ENCODE measurements at regions not wholly inside any gene's neighbourhood (a gene's known extent, or its start where the extent isn't known, plus 50 kb on each side); places are given as distances from the start of the nearest gene placed in this dataset.

DNA sequence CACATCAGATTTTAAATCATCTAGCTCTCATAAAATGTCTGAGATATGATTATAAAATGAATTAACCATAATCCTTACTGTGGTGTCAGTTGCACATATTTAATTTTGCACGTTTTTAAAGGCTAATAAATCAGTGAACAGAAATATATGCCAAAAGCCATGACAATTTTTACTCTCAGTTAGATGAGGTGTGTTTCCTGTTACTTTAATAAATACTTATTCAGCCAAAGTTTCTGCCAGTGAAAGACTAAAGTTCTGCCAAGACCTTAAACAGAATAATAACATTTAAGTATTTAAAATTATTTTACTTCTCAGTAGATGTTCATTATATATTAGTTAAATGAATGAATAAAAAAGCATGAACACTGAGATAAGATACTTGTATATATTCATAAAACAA, 1150.1 kb downstream of the NAALADL2 start:
- no peak for DNase-seq

DNA sequence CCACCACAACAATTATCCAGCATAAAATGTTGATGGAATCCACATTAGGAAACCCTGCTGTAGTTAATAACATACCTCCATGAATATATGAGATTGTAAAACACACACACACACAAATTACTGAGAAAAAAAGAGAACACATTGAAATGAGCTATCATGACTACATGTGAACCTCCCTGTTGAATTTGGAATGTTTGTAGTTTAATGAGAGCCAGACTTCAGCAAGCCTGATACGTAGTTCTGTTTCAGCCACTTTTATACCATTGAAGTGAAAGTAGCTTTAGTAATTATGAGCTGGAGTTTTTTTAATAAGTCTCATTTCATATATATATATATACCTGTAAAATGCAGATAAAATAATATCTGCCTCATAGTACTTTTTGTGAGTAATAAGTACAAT, 1146.4 kb downstream of the NAALADL2 start:
- TF ChIP-seq POLR2A (IDR thresholded peaks at IDR 0.05; ENCODE audit: low read length) (no peak), GATA1 (IDR thresholded peaks at IDR 0.05; ENCODE audit: low read depth, low read length) (no peak)
- no peak for DNase-seq

More for the DNA sequence above, 1150.1 kb downstream of the NAALADL2 start:
- TF ChIP-seq POLR2A (IDR thresholded peaks at IDR 0.05; ENCODE audit: low read length) (no peak), GATA1 (IDR thresholded peaks at IDR 0.05; ENCODE audit: low read depth, low read length) (no peak)

DNA sequence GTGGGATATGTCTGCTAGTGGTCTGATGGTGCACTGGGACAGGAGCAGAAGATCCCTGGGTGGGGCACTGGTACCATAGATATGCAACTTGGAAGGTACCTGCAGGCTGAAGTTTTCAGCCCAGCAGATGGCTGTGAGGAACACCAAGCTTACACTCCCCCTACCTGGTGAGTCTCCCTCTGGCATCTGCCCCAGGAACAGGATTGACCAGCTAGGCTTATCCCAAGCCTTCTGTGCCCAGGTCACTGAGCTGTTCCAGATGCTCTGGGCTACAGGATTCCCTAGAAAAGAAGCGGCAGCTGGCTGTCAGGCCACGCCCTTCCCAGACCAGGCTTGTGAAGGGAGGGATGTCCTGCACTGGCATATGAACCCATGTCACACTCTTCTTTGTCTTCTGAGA, 1130.0 kb downstream of the NAALADL2 start:
- TF ChIP-seq POLR2A (IDR thresholded peaks at IDR 0.05; ENCODE audit: low read length) (no peak), GATA1 (IDR thresholded peaks at IDR 0.05; ENCODE audit: low read depth, low read length) (no peak)

DNA sequence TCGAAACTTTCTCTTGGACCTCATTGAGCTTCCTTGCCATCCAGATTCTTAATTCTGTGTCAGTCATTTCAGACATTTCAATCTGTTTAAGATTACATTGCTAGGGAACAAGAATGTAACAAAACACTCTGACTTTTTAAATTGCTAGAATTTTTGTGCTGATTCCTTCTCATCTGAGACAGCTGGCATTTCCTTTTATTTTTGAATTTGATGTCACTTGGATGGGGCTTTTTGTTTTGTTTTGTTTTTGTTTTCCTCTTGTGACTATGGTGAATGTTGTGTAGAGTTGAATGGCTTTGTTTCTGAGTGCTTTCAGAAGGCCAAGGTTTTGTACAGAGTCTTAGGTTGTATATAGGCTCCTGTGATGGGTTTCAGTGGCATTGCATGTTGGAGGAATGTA, 1129.3 kb downstream of the NAALADL2 start:
- no peak for DNase-seq
- no peak for TF ChIP-seq POLR2A (IDR thresholded peaks at IDR 0.05; ENCODE audit: low read length)
- no peak for TF ChIP-seq GATA1 (IDR thresholded peaks at IDR 0.05; ENCODE audit: low read depth, low read length)

More for the DNA sequence above, 1130.0 kb downstream of the NAALADL2 start:
- DNase-seq = no peak

DNA sequence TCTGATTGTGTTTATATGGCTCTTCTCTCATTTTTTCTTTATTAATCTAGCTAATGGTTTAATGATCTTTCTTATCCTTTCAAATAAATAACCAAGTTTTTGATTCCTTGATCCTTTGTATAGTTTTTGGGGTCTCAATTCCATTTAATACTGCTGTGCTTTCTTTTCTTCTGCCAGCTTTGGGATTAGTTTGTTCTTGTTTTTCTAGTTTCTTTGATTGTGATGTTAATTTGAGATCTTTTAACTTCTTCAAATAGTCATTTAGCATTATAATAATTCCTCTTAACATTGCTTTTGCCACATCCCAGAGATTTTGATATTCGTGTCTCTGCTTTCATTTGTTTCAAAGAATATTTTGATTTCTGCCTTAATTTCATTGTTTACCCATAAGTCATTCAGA, 1126.6 kb downstream of the NAALADL2 start:
- DNase-seq = no peak
- no peak for TF ChIP-seq POLR2A (IDR thresholded peaks at IDR 0.05; ENCODE audit: low read length)
- TF ChIP-seq GATA1 (IDR thresholded peaks at IDR 0.05; ENCODE audit: low read depth, low read length) = no peak

DNA sequence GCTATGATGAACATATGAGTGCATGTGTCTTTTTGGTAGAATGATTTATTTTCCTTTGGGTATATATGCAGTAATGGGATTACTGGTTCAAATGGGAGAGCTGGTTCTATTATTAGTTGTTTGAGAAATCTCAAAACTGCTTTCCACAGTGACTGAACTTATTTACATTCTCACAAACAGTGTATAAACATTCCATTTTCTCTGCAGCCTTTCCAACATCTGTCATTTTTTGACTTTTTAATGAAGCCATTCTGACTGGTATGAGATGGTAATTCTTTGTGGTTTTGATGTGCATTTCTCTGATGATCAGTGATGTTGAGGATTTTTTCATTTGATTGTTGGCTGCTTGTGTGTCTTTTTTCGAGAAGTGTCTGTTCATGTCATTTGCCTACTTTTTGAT, 1124.2 kb downstream of the NAALADL2 start:
- DNase-seq = no peak
- no peak for TF ChIP-seq GATA1 (IDR thresholded peaks at IDR 0.05; ENCODE audit: low read depth, low read length)
- no peak for TF ChIP-seq POLR2A (IDR thresholded peaks at IDR 0.05; ENCODE audit: low read length)

DNA sequence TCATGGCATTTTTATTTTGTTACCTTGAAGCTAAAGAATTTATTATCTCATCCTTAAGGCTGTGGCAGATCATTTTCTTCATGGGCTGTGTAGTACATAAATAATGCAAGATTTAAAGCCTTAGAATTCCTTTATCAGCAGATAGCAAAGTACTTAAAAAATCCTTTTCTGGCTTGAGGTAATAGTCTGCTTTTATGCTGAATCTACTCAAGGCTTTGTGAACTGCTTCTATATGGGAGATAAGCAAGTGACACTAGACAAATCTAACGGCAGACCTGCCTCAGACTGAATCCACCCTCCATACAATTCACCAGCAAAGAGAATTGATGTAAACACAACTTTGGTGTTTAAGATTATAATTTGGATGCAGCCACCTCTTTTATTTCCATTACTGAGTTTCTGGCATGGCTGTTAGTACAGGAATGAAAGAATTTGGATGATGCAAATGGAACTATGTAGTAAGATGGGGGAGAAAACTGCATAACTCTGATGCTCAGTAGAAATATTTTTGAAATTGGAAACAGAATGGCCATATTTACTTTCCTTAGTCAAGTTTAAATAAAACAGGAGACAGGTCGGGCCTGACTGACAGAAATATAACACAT, 1121.5 kb downstream of the NAALADL2 start:
- TF ChIP-seq GATA1 (IDR thresholded peaks at IDR 0.05; ENCODE audit: low read depth, low read length) = no peak
- TF ChIP-seq POLR2A (IDR thresholded peaks at IDR 0.05; ENCODE audit: low read length) = no peak

DNA sequence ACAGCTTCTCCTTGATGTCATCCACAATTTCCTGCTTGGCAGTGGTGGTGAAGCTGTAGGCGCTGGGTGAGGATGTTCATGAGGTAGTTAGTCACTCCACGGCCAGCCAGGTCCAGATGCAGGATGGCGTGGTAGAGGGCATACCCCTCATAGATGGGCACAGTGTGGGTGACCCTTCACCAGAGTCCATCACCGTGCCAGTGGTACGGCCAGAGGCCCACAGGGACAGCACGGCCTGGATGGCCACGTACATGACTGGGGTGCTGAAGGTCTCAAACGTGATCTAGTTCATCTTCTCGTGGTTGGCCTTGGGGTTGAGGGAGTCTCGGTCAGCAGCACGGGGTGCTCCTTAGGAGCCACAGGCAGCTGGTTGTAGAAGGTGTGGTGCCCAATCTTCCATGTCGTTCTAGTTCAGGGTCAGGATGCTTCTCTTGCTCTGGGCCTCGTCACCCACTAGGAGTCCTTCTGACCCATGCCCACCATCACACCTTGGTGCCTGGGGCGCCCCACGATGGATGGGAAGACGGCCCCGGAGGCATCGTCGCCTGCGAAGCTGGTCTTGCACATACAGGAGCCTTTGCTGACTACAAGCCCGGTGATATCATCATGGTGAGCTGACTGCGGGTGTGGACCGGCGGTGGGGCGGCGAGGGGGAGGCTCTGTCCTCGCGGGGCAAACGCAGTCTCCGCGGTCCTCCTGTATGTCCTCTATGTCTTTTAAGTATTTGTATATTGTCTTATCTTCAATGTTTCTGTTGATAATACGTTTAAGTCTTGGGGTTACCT, 1119.0 kb downstream of the NAALADL2 start:
- TF ChIP-seq POLR2A (IDR thresholded peaks at IDR 0.05; ENCODE audit: low read length) (no peak), GATA1 (IDR thresholded peaks at IDR 0.05; ENCODE audit: low read depth, low read length) (no peak)
- no peak for DNase-seq

More for the DNA sequence above, 1121.5 kb downstream of the NAALADL2 start:
- no peak for DNase-seq

DNA sequence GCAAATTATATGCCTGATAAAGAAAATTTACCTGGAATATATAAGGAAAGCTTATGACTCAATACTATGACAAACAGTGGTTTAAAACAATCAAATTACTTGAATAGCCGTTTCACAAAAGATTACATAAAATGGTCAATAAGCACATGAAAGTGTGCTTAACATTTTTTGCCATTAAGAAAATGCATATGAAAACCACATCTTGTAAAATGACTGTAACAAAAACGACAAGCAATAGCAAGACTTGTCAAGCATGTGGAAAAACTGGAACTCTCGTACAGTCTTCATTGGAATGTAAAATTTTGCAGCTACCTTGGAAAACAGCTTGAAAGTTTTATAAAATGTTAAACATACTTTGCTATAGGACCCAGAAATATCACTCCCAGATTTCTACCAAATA, 1110.3 kb downstream of the NAALADL2 start:
- no peak for TF ChIP-seq POLR2A (IDR thresholded peaks at IDR 0.05; ENCODE audit: low read length)
- TF ChIP-seq GATA1 (IDR thresholded peaks at IDR 0.05; ENCODE audit: low read depth, low read length) = no peak
- no peak for DNase-seq

DNA sequence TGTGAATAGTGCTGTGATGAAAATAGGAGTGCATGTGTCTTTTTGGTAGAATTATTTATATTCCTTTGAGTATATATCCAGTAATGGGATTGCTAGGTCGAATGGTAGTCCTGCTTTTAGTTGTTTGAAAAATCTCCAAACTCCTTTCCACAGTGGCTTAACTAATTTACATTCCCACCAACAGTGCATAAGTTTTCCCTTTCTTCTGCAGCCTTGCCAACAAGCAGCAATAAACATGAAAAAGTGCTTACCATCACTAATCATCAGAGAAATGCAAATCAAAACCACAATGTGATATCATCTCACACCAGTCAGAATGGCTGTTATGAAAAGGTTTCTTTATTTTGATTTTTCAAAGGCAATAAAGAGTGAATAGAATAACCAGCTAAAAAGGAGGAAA, 1105.9 kb downstream of the NAALADL2 start:
- TF ChIP-seq GATA1 (IDR thresholded peaks at IDR 0.05; ENCODE audit: low read depth, low read length) (no peak), POLR2A (IDR thresholded peaks at IDR 0.05; ENCODE audit: low read length) (no peak)
- DNase-seq = no peak

DNA sequence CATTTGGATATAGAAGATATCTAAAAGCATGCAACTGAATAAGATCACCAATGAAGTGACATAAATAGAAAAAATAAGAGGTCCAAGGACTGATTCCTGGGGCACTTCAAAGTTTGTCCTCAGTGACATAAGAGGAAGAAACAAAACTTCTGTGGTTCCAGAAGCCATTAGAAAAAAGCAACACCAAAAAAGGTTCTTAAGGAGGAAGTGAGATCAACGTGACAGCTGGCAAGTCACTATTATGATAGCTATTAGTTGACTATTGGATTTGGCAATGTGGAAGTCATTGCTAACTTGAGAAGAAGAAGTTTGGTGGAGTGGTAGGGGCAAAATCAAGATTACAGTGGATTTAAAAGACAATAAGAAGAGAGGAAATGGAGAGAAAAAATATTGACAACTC, 1098.3 kb downstream of the NAALADL2 start:
- DNase-seq = no peak
- TF ChIP-seq GATA1 (IDR thresholded peaks at IDR 0.05; ENCODE audit: low read depth, low read length) (no peak), POLR2A (IDR thresholded peaks at IDR 0.05; ENCODE audit: low read length) (no peak)

DNA sequence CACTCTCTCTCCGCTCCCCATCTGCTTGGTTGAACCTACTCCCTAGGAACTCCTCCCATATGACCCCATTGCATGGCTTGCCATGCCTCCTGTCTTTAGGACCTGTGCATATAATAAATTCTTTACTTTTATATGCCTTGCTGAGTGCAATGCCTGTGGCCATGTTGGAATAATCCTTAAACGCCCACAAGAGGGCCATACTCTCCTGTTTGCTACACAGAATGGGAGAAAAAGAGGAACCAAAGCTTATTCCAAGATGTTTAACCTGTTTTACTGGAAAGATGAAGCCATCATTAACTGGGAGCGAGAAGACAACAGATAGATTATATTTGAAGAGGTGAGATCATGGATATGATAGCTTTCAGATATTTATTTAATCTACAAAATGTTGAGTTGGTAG, 1097.8 kb downstream of the NAALADL2 start:
- no peak for DNase-seq
- TF ChIP-seq POLR2A (IDR thresholded peaks at IDR 0.05; ENCODE audit: low read length) = no peak
- no peak for TF ChIP-seq GATA1 (IDR thresholded peaks at IDR 0.05; ENCODE audit: low read depth, low read length)

DNA sequence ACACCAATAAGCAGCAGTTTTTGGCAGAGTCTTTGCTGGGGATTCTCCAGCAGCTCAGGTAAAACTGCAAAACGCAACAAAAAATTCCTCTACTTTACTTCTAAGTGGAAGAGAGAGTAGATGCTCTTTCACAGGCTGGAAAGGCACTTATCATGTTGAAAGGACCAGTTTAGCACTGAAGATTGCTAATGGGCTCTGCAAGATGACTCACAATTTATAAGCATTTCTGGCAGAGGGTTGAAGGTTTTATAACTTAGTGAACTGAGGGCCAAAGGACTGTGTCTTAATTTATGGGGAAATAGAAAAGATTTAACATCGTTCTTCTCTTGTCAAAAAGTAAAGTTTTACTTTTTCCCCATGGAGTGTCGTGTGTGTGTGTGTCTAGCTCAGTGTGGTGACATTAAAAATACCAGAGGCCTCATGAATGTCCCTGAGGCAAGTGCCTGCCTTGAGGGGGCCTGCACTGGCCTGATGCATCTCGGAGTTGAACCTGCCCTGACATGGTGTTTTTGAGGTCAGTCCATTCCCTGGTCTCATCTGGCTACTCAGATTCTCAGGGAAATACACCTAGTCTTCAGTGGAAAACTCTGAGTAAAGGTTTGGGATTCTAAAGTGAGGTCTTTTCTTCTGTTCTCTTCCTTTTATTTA, 1092.0 kb downstream of the NAALADL2 start:
- TF ChIP-seq GATA1 (IDR thresholded peaks at IDR 0.05; ENCODE audit: low read depth, low read length) = no peak
- no peak for TF ChIP-seq POLR2A (IDR thresholded peaks at IDR 0.05; ENCODE audit: low read length)
- DNase-seq = no peak

DNA sequence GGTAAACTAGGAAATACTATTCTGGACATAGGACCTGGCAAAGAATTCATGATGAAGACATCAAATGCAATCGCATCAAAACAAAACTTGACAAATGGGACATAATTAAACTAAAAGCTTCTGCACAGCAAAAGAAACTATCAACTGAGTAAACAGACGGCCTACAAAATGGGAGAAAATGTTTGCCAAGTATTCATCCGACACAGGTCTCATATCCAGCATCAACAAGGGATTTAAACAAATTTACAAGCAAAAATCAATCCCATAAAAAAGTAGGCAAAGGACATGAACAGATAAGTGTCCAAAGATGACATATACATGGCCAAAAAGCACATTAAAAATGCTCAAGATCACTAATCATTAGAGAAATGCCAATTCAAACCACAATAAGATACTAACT, 1088.9 kb downstream of the NAALADL2 start:
- no peak for DNase-seq
- TF ChIP-seq GATA1 (IDR thresholded peaks at IDR 0.05; ENCODE audit: low read depth, low read length) (no peak), POLR2A (IDR thresholded peaks at IDR 0.05; ENCODE audit: low read length) (no peak)

All from erythroblast (primary cell).